ENCODE measurements at regions not wholly inside any gene's neighbourhood (a gene's known extent, or its start where the extent isn't known, plus 50 kb on each side); places are given as distances from the start of the nearest gene placed in this dataset.

- TF ChIP-seq FOXP2 (optimal IDR thresholded peaks at IDR 0.05; ENCODE audit: borderline replicate concordance, extremely low read depth, extremely low read length, insufficient read depth) (no peak), TAF1 (IDR thresholded peaks at IDR 0.05; ENCODE audit: borderline replicate concordance, insufficient read depth, low read length) (no peak), POLR2AphosphoS5 (IDR thresholded peaks at IDR 0.05; ENCODE audit: low read depth, low read length) (no peak), SIN3A (IDR thresholded peaks at IDR 0.05; ENCODE audit: borderline replicate concordance, insufficient read depth, low read length) (no peak)
These were observed 115.5 kb upstream of the G2E3 start for GRCh38 chr14:30443368-30444007.
